HG03521 (cell line): ENCODE measurements at regions not wholly inside any gene's neighbourhood (a gene's known extent, or its start where the extent isn't known, plus 50 kb on each side); places are given as distances from the start of the nearest gene placed in this dataset.
"Not testable (repeated sequence)": the region's sequence is repeated elsewhere in the genome, so short reads cannot be mapped to it uniquely, and the experiment has no call there.

Experiments
- ATAC-seq: cut with Tn5 transposase; IDR thresholded peaks from one replicate; pipeline ENCODE4 v1.9.1; 2021; ENCODE audit warnings: mild to moderate bottlenecking, moderate library complexity; ENCODE audit not compliant: unreplicated experiment

DNA sequence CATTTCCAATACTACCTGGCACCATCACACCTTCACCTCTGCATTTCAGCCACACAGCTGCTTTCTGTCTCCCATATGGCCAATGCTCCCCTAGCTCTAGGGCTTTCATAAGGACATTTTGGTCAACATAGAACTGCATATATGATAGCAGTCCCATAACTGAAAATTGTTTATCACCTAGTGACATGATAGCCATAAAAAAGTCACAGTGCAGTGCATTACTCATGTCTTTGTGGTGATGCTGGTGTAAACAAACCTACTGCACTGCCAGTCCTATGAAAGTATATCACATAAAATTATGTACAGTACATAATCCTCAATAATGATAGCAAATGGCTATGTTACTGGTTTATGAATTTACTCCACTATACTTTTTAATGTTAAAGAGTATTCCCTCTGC, 221.0 kb downstream of the NAF1 start:
- ATAC-seq, result no peak

DNA sequence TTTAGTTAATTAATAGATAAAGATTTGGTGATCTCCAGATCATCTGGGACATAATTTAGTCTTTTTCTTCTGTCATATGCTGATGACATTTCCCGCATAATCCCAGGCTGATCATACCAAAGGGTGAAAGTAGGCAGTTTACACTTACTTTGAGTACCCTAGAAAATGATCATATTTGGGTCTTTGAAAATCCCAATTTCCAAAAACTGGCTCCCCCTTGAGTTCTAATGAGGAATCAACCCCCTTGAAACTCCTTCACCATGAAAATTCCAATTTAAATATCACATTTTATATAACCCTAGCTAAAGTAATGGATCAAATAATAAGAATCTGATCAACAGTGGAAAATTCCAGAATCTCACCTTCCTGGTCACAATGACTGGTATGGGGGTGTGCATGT, 223.4 kb downstream of the NAF1 start:
- ATAC-seq, result no peak

DNA sequence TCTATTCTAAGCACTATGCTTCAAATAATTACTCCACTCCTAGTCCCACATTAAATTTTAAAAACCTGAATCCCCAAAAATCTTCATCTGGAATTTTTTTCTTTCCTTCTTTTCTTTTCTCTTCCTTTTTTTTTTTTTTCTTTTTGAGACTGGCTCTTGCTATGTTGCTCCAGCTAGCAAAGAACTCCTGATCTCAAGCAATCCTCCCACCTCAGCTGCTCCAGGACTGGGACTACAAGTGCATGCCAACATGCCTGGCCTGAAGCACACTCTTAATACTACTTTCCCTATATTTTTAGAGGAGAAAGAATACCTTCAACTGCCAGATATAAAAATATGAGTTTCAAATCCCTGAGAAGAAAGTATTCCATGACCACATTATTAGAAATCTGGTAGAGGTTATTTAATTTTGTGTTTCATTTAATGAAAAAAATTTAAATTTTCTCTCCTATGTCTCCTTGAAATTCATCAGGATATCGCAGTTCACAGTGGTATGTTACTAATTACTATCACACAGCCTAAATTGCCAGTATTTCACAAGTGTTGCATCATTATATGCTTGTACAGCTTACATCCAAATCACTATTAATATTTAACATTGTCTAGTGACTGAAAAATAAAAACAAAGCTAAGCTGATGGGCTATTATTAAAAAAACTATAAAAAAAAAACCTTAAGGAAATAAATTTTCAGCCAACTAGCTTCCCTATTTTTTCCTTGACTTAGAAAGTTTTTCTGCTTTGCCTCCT, 227.8 kb downstream of the NAF1 start:
- ATAC-seq, result no peak

DNA sequence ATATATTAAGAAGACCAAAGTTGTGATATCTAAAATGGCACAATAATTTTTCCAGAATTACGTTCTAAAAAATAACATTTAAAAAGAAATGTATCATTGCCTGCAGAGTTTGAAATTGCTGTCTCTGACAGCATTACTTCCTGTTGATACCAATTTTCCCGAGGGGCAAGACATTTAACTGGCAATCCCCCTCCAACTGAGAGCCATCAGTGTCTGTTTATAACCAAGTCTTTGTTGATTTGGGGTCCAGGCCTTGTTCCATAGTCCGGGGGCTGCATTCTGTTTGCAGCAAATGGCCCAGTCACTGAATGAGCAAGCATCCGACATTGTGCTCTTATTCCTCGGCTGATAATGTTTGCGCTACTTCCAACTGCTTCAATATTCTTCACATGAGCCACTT, 231.5 kb downstream of the NAF1 start:
- no peak for ATAC-seq

DNA sequence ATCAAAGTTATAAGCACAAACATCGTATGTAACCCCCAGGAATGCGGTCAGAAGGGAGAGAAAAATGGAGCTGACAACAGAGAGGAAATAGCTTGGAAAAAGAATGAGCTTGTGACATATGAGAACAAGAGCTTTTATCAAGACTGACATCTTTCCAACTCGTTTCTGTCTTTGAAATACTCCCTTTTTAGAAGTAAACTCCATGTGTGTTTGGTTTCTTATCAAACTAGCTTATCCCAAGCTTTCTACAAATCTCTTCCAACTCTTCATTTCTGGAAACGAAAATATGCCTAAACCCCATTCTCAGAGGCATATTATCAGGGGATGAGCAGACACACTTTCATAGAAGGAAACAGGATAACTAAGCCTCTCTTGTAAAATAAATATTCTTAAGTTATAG, 235.4 kb downstream of the NAF1 start:
- no peak for ATAC-seq

DNA sequence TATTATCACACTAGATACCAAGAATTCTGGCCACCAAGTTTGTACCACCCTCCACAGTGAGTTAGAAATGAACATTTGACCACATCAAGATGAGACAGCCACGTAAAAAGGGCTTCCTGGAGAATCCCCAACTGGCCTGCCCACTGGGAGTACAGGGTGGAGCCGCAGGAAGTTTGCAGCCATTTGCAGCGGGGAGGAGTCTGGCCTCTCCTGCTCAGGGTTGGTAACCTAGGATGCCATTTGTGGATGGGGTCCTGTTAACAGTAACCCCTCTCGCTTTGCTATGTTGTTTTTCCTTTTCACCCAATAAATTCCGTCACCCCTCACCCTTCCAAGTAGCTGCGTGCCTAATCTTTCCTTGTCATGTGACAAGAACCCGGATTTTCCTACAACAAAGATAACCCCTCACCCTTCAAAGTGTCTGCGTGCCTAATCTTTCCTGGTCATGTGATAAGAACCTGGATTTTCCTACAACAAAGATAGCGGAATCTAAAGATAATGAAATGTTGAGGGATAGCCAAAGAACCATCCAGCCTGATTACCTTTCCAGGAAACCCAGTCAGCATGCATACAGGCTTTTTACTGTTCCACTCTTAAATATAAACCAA, 245.4 kb downstream of the NAF1 start:
- no peak for ATAC-seq

DNA sequence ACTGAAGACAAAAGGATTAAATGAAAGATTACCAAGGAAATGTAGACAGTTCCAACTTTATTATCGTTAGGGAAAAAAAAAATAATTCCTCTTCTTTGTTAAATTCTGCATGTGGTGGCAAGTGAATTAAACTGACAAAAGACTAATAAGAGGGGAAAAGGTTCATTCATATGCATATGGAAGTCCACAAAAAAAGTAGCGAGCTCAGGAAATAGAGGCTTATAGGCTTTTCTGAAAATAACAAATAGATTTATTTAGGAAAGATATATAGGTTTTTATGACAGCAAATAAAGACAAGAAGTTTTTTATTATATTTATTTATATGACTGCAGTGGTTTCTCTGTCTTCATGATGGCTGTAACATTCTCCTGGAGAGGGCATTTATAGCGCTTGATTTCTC, 246.0 kb downstream of the NAF1 start:
- ATAC-seq, result no peak

DNA sequence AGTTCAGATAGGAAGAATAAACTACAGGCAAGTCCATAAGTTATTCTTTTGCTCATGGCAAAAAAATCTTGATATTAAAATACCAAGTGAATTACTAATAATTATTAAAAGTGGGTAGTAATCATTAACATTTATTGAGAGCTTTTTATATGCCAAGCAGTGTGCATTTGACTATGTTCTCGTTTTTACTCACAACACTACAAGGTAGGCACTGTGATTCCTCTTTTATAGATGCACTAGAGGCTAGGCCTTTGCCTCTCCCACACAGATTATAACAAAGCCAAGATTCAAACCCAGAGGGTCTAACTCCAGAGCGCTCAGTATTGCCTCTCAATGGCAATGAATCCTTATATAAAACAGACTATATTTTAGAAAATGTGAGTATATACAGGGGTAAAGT, 254.2 kb downstream of the NAF1 start:
- ATAC-seq, result no peak

DNA sequence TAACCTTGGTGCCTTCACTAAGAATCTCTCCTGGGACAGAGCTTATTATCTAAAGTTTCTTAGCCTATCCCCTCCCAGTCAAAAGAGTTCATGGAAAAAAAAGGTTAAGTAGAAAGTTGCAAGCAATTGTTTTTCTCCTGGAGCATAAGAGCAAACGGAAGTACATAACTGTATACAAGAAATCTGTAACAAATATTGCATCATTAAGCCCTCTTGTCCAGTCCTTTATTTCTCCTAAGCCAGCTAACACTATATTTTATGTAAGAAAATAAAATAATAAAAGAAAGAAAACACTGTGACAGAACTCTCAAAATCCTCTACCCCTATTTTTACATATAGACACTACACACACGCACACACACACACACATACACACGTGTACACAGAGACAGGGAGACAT, 255.3 kb downstream of the NAF1 start:
- no peak for ATAC-seq

DNA sequence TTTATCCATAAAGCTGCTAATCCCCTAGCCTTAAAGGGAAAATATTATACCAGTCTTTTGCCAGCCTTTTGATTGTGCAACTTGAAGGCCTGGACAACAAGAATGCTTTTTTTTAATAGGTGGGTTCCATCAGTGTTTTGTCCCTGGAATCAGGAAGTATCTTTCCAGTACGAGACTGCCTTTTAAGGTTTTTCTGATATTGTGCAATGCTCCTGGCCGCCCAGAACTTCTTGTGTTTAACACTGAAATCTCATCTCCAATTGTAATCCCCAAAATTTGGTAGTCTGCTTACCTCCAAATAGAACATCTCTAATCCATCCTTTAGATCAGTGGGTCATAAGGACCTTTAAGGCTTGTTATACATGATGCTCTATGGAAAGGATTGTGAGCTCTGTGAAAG, 256.7 kb downstream of the NAF1 start:
- ATAC-seq, result no peak

DNA sequence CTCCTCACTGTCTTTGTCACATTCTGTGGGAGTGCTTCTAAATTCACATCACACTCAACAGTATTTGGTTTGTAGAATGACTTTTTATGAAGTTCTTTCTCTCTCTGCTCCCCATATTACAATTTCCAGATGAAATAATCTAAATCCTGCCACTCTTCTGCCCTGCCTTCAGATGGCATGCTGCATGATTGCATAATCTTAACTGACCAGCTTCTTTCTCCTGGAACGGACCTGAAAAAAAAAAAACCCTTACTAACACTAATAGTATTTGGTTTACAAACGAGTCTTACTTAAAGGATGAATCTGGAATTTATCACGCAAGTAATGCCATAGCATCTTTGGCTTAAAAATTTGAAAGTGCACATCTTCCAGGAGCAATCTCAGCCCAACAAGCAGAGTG, 272.3 kb downstream of the NAF1 start:
- no peak for ATAC-seq

DNA sequence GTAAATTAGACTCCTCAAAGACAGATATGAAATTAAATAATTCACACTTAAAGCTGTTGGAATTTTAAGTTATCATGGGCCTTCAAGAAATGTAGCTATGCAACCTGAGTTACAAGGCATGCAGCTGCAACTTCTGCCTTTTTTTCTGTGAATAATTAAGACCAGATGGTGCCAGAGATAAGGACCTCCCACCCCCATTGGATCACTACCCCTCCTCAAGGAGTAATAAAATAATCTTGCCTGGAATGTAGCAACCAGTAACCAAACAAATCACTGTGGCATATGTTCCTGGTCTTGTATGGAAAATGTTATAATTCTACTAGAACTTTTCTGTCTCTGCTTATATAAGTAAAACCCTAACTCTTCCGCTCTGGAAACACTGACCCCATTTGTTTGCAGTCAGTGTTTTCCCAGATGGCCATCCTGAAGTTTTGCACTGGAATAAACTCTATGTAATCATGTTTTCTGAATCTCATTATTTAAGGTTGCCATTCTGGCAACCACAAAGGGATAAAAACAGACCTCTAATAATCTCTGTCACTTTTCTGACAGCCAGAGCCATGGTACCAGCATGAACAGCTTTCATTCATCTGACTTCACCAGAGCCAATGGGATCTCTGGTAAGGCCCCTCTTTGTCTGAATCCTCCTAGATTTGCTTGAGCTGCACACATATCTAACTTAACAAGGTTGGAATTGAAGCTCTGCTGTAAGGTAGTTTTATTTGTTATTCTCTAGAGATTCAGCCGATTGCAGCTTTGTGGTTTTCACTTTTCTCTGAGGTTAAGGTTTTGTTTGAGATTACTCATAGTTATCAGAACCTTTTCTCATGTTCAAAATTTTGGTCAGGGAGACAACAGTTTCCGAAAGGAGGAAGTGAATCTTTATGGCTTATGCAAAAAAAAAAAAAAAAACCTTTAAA, 274.6 kb downstream of the NAF1 start:
- ATAC-seq, result peak; percentile 99

DNA sequence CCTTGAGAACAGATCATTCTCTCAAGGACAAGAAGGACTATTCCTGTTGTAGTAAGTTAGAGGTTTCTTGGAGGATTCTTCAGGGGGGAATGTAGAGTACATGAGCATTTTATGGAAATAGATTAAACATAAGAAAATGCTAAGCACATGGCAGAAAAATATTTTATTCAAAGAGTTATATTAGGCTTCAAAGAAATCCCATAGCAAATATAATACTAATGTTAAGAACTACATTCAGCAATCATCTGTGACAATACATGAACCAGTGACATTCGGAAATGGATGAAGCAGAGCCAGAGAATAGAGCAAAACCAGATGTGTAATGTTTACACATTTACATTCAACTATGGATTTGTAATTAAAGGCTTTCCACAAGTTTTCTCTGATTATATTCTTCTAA, 288.6 kb downstream of the NAF1 start:
- ATAC-seq, result no peak

DNA sequence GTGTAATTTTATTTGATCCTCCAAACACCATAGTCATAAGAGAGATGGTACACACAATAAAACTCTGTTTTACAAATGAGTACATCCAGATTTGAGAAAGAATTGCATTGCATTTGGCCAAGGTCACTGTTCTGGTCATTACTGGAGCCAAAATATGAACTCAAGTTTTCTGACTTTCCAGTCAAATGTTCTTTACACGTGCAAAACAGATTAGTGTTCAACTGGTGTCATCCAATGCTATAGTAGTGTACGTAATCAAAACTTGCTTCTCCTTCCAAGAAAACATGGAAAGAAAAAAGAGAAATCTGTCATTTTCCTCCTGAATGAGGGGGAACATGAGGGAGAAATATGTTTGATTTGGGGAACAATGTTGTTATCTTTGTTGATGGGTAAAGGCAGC, 291.9 kb downstream of the NAF1 start:
- no peak for ATAC-seq

DNA sequence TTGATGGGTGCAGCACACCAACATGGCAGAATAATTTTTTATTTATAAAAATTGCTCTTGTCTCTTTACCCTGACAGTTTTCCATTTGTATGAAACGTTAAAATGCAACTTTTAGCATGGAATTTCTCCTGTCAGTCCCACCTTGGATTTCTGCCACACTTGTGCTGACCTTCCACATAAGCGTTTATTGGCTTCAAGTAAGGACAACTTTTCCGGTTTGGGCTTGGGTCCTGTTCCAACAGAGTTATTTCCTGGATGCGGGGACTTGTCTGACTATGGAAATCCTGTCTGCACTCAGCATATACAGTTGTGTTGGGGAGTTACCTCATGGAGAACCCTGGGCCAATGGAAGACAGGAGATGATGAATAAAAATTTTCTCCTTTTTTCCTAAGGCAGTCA, 294.7 kb downstream of the NAF1 start:
- no peak for ATAC-seq

DNA sequence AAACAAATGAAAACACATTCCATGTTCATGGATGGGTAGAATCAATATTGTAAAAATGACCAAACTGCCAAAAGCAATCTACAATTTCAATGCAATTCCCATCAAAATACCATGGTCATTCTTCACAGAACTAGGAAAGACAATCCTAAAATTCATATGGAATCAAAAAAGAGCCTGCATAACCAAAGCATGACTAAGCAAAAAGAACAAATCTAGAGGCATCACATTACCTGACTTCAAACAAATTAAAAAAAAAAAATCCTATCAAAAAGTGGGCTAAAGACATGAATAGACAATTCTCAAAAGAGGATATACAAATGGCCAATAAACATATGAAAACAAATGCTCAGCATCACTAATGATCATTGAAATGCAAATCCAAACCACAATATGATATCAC, 297.5 kb downstream of the NAF1 start:
- no peak for ATAC-seq

DNA sequence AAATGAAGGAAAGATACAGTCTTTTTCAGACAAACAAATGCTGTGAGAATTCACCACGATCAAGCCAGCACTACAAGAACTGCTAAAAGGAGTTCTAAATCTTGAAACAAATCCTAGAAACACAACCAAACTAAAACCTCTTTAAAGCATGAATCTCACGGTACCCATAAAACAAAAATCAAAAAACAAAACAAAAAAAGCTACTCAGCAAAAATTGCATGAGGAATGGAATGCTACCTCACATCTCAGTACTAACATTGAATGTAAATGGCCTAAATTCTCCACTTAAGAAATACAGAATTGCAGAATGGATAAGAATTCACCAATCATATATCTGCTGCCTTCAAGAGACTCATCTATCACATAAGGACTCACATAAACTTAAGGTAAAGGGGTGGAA, 300.1 kb downstream of the NAF1 start:
- no peak for ATAC-seq

DNA sequence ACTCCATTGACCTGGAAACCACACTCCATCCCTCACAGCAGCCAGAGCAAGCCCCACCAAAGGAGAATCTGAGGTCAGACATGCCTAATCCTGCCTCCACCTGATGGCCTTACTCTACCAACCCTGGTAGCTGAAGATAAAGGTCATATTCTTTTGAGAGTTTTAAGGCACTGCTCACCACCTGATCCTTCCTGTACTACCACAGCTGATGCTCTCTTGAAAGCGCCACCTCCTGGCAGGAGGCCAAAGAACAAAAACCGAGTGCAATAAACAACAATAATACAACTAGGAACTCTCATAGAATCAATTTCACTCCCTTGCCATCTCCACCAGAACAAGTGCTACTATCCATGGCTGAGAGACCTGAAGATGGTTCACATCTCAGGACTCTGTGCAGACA, 301.6 kb downstream of the NAF1 start:
- ATAC-seq, result peak; percentile 46

DNA sequence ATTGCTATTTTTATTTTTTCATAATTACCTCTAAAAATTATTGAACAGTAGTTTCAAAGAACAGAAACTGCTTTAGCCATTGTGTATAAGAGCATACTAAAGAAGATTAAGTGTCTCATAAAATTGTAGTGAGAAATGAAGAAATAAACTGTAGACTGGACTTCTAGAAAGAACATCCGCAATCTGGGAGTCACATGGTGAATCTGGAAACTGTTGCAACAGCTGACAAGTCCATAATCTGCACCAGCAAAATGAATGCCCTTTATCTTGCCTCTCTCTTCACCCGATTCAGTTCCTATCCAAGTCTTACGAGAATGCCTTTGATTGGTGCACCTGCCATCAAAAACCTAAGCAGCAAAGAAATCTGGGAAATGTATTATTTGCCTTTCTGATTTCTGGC, 312.9 kb downstream of the NAF1 start:
- no peak for ATAC-seq

DNA sequence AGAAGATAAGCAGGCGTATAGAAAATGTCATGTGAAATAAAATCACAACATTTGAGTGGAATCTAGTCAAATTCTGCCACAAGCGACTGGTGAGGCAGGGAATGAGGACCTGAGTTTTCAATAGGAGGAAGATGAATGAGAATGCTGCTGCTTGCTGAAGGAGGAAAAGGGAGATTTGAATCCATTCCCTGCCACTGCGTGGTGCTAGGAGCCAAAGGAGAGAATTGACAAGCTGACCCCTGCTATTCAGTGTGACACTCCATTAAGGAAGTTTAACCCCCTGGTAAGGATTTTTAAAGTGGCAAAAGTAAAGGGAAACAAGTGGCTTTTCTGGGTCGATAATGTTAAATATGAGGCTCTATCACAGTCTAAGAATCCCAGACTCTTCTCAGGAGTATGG, 314.0 kb downstream of the NAF1 start:
- ATAC-seq, result no peak

DNA sequence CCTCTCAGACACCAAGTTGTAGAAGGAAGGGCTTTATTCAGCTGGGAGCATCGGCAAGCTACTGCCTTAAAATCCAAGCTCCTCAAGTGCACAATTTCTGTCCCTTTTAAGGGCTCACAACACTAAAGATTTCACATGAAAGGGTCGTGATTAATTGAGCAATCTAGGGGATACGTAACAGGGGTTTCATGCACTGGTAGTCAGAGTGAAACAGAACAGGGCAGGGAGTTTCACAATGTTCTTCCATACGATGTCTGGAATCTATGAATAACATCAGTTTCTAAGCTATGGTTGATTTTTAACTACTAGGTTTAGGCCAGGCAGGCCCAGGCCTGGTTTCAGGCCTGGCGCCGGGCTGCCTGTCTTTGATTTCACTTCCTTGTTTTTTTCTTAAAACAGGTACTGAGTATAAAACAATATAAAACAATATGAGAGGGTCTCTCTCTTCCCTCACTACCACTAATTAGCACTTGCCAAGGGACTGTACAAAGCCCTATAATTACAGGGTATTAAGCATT, 315.4 kb downstream of the NAF1 start:
- not testable (repeated sequence) for ATAC-seq

DNA sequence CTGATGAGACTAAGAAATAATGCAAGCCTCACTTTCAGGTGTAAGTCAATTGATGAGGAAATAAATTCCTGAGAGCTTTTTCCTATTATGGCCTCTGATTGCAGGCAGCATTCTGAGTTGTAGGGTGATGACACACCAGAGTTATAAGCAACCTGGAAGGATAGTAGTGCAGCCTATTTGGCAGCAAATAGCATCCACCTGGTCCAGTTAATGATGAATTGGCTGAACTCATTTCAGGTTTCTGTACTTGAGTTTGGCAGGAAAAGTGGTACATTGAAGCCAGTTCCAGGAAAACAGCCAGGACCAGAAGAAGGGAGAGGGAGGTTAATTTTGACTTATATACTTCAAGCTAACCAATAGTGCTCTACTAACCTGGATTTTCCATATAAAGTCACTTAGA, 316.8 kb downstream of the NAF1 start:
- ATAC-seq, result no peak
